SK-N-SH treated with all-trans-retinoic acid at 6 μM for 48 hours (cell line): ENCODE measurements at regions not wholly inside any gene's neighbourhood (a gene's known extent, or its start where the extent isn't known, plus 50 kb on each side); places are given as distances from the start of the nearest gene placed in this dataset.

ENCODE experiments used
- ATAC-seq: fragments of 200-7000 bp; cut with Tn5 transposase; 3 replicates; pipeline ENCODE4 v1.9.1; 2020; ENCODE audit warnings: mild to moderate bottlenecking, moderate library complexity
- BACH2 ChIP-seq: fragments of 250-450 bp; sonication (Bioruptor Pico); IDR thresholded peaks from 2 replicates; pipeline ENCODE4 v1.9.0; 2021; ENCODE audit warnings: mild to moderate bottlenecking, borderline replicate concordance
- CREB5 ChIP-seq: fragments of 250-450 bp; sonication (Bioruptor Pico); IDR thresholded peaks from 2 replicates; pipeline ENCODE4 v1.5.1; 2020; ENCODE audit warnings: low read depth, mild to moderate bottlenecking, moderate library complexity
- CSDC2 ChIP-seq: fragments of 250-450 bp; sonication (Bioruptor Pico); IDR thresholded peaks from 2 replicates; pipeline ENCODE4 v1.5.0; 2020; ENCODE audit warnings: mild to moderate bottlenecking, moderate library complexity
- CSRNP3 ChIP-seq: fragments of 250-450 bp; sonication (Bioruptor Pico); IDR thresholded peaks from 2 replicates; pipeline ENCODE4 v1.5.1; 2021; ENCODE audit warnings: mild to moderate bottlenecking, moderate library complexity
- ESRRG ChIP-seq: fragments of 250-450 bp; sonication (Bioruptor Pico); IDR thresholded peaks from 2 replicates; pipeline ENCODE4 v1.6.1; 2021; ENCODE audit warnings: mild to moderate bottlenecking
- OSR1 ChIP-seq: fragments of 250-450 bp; sonication (Bioruptor Pico); IDR thresholded peaks from 2 replicates; pipeline ENCODE4 v1.8.0; 2022; ENCODE audit warnings: moderate library complexity, mild to moderate bottlenecking, inconsistent platforms
- POU6F1 ChIP-seq: fragments of 250-450 bp; sonication (Bioruptor Pico); IDR thresholded peaks from 2 replicates; pipeline ENCODE4 v1.8.0; 2021; ENCODE audit warnings: low read depth, mild to moderate bottlenecking, moderate library complexity, borderline replicate concordance
- PPARA ChIP-seq: fragments of 250-450 bp; sonication (Bioruptor Pico); IDR thresholded peaks from 2 replicates; pipeline ENCODE4 v1.5.0; 2020; ENCODE audit warnings: mild to moderate bottlenecking, borderline replicate concordance
- SNAI2 ChIP-seq: fragments of 250-450 bp; sonication (Bioruptor Pico); IDR thresholded peaks from 2 replicates; pipeline ENCODE4 v1.5.0; 2020; ENCODE audit warnings: mild to moderate bottlenecking, moderate library complexity
- TCF4 ChIP-seq: fragments of 250-450 bp; sonication (Bioruptor Pico); IDR thresholded peaks from 2 replicates; pipeline ENCODE4 v1.8.0; 2021; ENCODE audit warnings: mild to moderate bottlenecking, moderate library complexity, borderline replicate concordance
- TOX ChIP-seq: fragments of 250-450 bp; sonication (Bioruptor Pico); IDR thresholded peaks from 2 replicates; pipeline ENCODE4 v1.8.0; 2021; ENCODE audit warnings: mild to moderate bottlenecking, moderate library complexity, borderline replicate concordance
- TSHZ2 ChIP-seq: fragments of 250-450 bp; sonication (Bioruptor Pico); IDR thresholded peaks from 2 replicates; pipeline ENCODE4 v1.5.0; 2020; ENCODE audit warnings: mild to moderate bottlenecking, moderate library complexity
- ZC3H10 ChIP-seq: fragments of 250-450 bp; sonication (Bioruptor Pico); IDR thresholded peaks from 2 replicates; pipeline ENCODE4 v1.5.1; 2021; ENCODE audit warnings: mild to moderate bottlenecking, moderate library complexity
- ZFP3 ChIP-seq: fragments of 250-450 bp; sonication (Bioruptor Pico); IDR thresholded peaks from 2 replicates; pipeline ENCODE4 v1.5.0; 2020; ENCODE audit warnings: mild to moderate bottlenecking, moderate library complexity
- ZFP30 ChIP-seq: fragments of 450-650 bp; formaldehyde crosslinking; IDR thresholded peaks from 2 replicates; pipeline ENCODE4 v1.5.0; 2022; ENCODE audit warnings: mild to moderate bottlenecking, moderate library complexity
- ZNF565 ChIP-seq: fragments of 450-650 bp; formaldehyde crosslinking; conservative IDR thresholded peaks from 2 replicates; pipeline ENCODE4 v1.5.0; 2020; ENCODE audit warnings: low read depth, mild to moderate bottlenecking, moderate library complexity
- ZNF70 ChIP-seq: fragments of 450-650 bp; formaldehyde crosslinking; IDR thresholded peaks from 2 replicates; pipeline ENCODE4 v1.5.0; 2020; ENCODE audit warnings: mild to moderate bottlenecking, moderate library complexity
- ZNF8 ChIP-seq: fragments of 450-650 bp; formaldehyde crosslinking; IDR thresholded peaks from 2 replicates; pipeline ENCODE4 v1.5.0; 2020; ENCODE audit warnings: mild to moderate bottlenecking, moderate library complexity
- TF ChIP-seq, protein P1 (sequence below): fragments of 250-450 bp; sonication (Bioruptor Pico); IDR thresholded peaks from 2 replicates; pipeline ENCODE4 v1.8.0; 2020; ENCODE audit warnings: mild to moderate bottlenecking, moderate library complexity, borderline replicate concordance

GRCh38 chr2:33681364-33681757 is 82.3 kb upstream of the FAM98A start (continued):
- no peak for TF ChIP-seq TSHZ2 (CRISPR knock-in tag)
- TF ChIP-seq CREB5 (CRISPR knock-in tag) = no peak
- TF ChIP-seq SNAI2 = no peak

DNA sequence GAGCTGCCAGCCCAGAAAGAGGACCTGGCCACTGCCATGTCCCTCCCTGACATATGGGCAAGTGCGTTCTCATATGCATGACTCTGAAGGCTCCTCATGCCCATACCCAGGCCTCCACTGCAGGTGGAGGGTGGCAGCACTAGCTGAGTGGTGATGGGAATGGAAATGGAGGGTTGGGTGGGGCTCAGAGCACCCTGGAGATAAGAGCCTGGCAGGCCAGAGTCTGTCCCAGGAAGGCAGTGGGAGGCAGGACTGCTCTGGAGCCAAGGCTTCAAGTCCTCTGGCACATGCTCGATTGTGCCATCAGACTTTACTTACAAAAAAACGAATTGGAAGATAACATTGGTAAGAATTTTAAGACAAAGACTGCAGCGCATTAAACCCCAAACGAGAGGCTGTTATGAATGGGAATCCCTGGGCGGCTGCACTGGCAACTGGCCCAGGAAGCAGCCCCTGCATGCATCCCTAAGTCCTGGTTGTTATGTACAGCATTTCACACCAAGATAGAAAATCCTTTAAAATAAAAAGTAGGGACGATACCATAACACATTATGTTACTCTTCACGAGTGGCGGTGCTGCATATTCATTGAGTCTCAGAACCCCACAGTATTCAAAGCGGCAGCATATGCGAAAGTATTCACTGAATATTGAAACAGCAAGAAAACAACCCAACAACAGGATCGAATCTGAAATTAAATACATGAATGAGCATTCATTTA is 81.7 kb upstream of the FAM98A start:
- TF ChIP-seq PPARA (no peak), BACH2 (CRISPR knock-in tag) (no peak), OSR1 (no peak), TCF4 (CRISPR knock-in tag) (no peak), CREB5 (CRISPR knock-in tag) (no peak), ZNF565 (CRISPR knock-in tag) (no peak), ESRRG (CRISPR knock-in tag) (no peak), TOX (no peak), ZC3H10 (CRISPR knock-in tag) (no peak), ZNF8 (no peak), TSHZ2 (CRISPR knock-in tag) (no peak), ZNF70 (CRISPR knock-in tag) (no peak), ZFP30 (CRISPR knock-in tag) (no peak), CSDC2 (CRISPR knock-in tag) (no peak), CSRNP3 (CRISPR knock-in tag) (no peak), POU6F1 (CRISPR knock-in tag) (no peak), ZFP3 (CRISPR knock-in tag) (no peak), SNAI2 (no peak)
- TF ChIP-seq, protein P1, sequence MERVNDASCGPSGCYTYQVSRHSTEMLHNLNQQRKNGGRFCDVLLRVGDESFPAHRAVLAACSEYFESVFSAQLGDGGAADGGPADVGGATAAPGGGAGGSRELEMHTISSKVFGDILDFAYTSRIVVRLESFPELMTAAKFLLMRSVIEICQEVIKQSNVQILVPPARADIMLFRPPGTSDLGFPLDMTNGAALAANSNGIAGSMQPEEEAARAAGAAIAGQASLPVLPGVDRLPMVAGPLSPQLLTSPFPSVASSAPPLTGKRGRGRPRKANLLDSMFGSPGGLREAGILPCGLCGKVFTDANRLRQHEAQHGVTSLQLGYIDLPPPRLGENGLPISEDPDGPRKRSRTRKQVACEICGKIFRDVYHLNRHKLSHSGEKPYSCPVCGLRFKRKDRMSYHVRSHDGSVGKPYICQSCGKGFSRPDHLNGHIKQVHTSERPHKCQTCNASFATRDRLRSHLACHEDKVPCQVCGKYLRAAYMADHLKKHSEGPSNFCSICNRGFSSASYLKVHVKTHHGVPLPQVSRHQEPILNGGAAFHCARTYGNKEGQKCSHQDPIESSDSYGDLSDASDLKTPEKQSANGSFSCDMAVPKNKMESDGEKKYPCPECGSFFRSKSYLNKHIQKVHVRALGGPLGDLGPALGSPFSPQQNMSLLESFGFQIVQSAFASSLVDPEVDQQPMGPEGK (CRISPR knock-in tag) = no peak
- no peak for ATAC-seq
